ENCODE measurements at regions not wholly inside any gene's neighbourhood (a gene's known extent, or its start where the extent isn't known, plus 50 kb on each side); places are given as distances from the start of the nearest gene placed in this dataset.
"Not testable (repeated sequence)": the region's sequence is repeated elsewhere in the genome, so short reads cannot be mapped to it uniquely, and the experiment has no call there.

- Mint-ChIP-seq H3K4me1 (no peaks in the 10 kb centered on the region), H3K36me3 (no peaks in the 10 kb centered on the region), H3K27me3 (peaks cover 2% of the 10 kb centered on the region), H3K27ac (no peak overlapping the region), H3K9me3 (no peaks in the 10 kb centered on the region), H3K4me3 (no peak overlapping the region)
- DNase-seq (ENCODE audit: low spot score in 2 of 2): no peak
- ATAC-seq (ENCODE audit: low read depth): no peak
These were observed 62.1 kb upstream of the USP9X start for GRCh38 chrX:41023098-41023497.

DNA sequence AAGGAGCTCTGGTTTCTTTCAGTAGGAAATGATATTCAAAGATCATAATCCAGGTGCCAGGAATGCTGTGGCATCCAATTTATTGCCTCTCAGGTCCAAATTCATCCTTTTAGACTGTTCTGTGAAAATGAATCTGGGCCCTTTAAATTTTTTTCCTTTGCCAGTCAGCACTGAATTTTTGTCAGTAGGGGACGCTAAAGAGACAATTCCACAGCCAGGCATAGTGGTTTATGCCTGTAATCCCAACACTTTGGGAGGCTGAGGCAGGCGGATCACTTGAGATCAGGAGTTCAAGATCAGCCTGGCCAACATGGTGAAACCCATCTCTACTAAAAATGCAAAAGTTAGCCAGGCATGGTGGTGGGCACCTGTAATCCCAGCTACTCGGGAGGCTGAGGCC lies 60.9 kb upstream of the USP9X start:
- not testable (repeated sequence) for H3K36me3 Mint-ChIP-seq; ATAC-seq (ENCODE audit: low read depth); H3K4me3 Mint-ChIP-seq; H3K9me3 Mint-ChIP-seq; DNase-seq (ENCODE audit: low spot score in 2 of 2); H3K4me1 Mint-ChIP-seq; H3K27ac Mint-ChIP-seq; H3K27me3 Mint-ChIP-seq

GRCh38 chrX:41024755-41025154 lies 60.5 kb upstream of the USP9X start:
- Mint-ChIP-seq H3K4me3 (no peak overlapping the region), H3K27me3 (no peaks in the 10 kb centered on the region), H3K36me3 (no peaks in the 10 kb centered on the region), H3K4me1 (no peaks in the 10 kb centered on the region), H3K9me3 (no peaks in the 10 kb centered on the region), H3K27ac (no peak overlapping the region)
- ATAC-seq (ENCODE audit: low read depth) (no peak), DNase-seq (ENCODE audit: low spot score in 2 of 2) (no peak)

DNA sequence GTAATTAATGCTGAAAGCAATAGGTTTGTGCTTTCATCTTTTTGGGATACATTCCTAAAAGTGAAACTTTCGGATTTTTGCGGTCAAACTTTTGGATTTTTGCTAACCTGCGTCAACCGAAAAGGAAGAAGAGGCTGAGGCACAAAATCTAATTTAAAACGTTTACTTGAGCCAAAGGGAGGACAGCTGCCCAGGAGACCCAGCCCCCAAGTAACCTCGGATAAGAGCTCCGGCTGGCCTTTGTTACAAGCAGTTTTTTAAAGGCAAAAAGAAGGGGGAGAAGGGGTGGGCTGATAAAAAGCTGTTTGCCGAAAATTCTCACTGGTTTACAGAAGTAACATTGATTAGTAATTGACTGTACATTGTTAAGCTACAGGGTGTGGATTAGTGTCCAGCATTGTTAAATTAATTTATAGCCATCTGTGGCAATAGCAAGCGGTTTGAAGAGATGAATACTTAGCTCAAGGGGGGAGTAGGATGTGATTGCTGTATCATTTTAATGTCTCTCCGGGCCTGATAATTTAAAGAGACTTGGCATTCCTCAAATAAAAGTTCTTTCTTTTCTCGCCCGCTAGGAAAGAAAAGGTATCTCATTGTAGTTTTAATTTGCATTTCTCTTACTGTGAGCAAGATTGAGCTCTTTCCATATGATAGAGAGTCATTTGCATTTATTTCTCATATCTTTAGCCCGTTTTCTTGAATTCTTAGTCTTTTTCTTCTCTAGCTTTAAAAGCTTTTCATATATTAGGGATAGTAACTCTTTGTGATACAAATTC lies 59.1 kb upstream of the USP9X start:
- H3K27me3 Mint-ChIP-seq: no peaks in the 10 kb centered on the region
- no peak overlapping the region for H3K27ac Mint-ChIP-seq

GRCh38 chrX:41026702-41027078 lies 58.6 kb upstream of the USP9X start:
- no peak overlapping the region for H3K4me3 Mint-ChIP-seq
- no peaks in the 10 kb centered on the region for H3K4me1 Mint-ChIP-seq
- H3K27me3 Mint-ChIP-seq: peaks cover 2% of the 10 kb centered on the region
- H3K36me3 Mint-ChIP-seq: no peaks in the 10 kb centered on the region
- ATAC-seq (ENCODE audit: low read depth): no peak
- no peak for DNase-seq (ENCODE audit: low spot score in 2 of 2)
- H3K9me3 Mint-ChIP-seq: no peaks in the 10 kb centered on the region
- H3K27ac Mint-ChIP-seq: no peak overlapping the region

More for the DNA sequence above, 59.1 kb upstream of the USP9X start:
- no peak overlapping the region for H3K4me3 Mint-ChIP-seq
- H3K9me3 Mint-ChIP-seq: no peaks in the 10 kb centered on the region
- DNase-seq (ENCODE audit: low spot score in 2 of 2): no peak
- H3K4me1 Mint-ChIP-seq: no peaks in the 10 kb centered on the region
- ATAC-seq (ENCODE audit: low read depth): no peak
- no peaks in the 10 kb centered on the region for H3K36me3 Mint-ChIP-seq

- Mint-ChIP-seq H3K27ac (no peak overlapping the region), H3K27me3 (peaks cover 2% of the 10 kb centered on the region), H3K9me3 (peaks cover 3% of the 10 kb centered on the region), H3K4me3 (no peak overlapping the region), H3K36me3 (no peaks in the 10 kb centered on the region), H3K4me1 (no peaks in the 10 kb centered on the region)
- no peak for ATAC-seq (ENCODE audit: low read depth)
- DNase-seq (ENCODE audit: low spot score in 2 of 2): no peak
These were observed 55.9 kb upstream of the USP9X start for GRCh38 chrX:41029332-41029731.

DNA sequence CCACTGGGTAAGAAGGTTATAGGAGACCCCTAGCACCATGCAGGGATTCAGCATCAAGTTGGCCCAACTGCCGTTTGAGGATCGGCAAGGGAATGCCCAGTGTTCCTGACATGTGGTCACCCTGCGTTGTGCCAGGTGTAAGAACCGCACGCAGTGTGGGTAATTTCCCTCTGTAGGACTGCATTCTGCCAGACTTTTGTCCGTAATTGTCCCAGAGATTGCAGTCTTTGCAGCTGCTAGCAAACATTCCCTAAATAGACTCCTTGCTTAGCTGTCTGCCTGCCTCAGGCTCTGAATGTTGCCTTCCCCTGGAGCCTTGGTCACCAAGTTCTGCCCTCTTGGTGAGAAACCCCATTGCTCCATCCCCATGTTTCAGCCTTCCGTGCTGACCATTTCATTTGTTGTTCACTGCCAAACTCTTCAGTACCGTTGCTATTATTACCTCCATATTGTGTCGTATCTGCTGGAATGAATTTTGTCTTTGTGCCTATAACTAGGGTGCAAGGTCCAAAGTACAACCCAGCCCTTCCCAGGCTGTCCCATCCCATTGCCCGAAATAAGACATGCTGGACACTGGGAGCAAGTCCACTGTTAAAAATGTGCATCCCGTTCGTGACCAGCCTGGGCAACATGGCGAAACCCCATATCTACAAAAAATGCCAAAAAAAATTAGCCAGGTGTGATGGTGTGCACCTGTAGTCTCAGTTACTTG lies 53.8 kb upstream of the USP9X start:
- Mint-ChIP-seq H3K4me1 (no peaks in the 10 kb centered on the region), H3K4me3 (no peak overlapping the region), H3K9me3 (peaks cover 3% of the 10 kb centered on the region), H3K27ac (no peak overlapping the region), H3K36me3 (no peaks in the 10 kb centered on the region), H3K27me3 (peaks cover 2% of the 10 kb centered on the region)
- no peak for DNase-seq (ENCODE audit: low spot score in 2 of 2)
- ATAC-seq (ENCODE audit: low read depth): no peak

DNA sequence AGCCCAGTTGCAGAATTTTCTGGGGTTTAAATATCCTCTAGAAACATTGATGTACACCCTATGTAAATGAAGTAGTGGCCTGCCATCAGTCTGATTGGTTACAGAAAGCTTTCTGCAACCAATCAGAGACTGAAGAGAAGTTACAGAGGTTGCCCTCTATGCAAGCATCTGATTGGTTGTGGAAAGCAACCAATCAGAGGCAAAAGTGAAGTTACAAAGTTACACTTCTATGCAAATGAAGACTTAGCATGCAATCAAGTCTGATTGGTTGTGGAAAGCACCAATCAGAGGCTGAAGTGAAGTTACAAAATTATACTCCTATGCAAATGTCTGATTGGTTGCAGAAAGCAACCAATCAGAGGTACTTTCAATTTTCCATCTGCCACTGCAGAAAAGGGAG lies 51.9 kb upstream of the USP9X start:
- DNase-seq (ENCODE audit: low spot score in 2 of 2) (no peak), ATAC-seq (ENCODE audit: low read depth) (no peak)
- H3K27ac Mint-ChIP-seq: no peak overlapping the region
- H3K4me3 Mint-ChIP-seq: no peak overlapping the region
- H3K9me3 Mint-ChIP-seq: peaks cover 3% of the 10 kb centered on the region
- H3K4me1 Mint-ChIP-seq: no peaks in the 10 kb centered on the region
- no peaks in the 10 kb centered on the region for H3K36me3 Mint-ChIP-seq
- peaks cover 2% of the 10 kb centered on the region for H3K27me3 Mint-ChIP-seq

- H3K27me3 Mint-ChIP-seq; H3K36me3 Mint-ChIP-seq; H3K4me1 Mint-ChIP-seq; DNase-seq (ENCODE audit: low spot score in 2 of 2); H3K9me3 Mint-ChIP-seq; ATAC-seq (ENCODE audit: low read depth); H3K27ac Mint-ChIP-seq; H3K4me3 Mint-ChIP-seq: not testable (repeated sequence)
These were observed 50.3 kb upstream of the USP9X start for GRCh38 chrX:41034902-41035301.
